Type B pancreatic cell (in vitro differentiated cells): ENCODE measurements at regions not wholly inside any gene's neighbourhood (a gene's known extent, or its start where the extent isn't known, plus 50 kb on each side); places are given as distances from the start of the nearest gene placed in this dataset.
A peak's percentile ranks its signal among the peaks of the same experiment; 100 is the strongest.

Experiments
- DNase-seq: peaks from one replicate; pipeline ENCODE4 v3.0.0; 2021; ENCODE audit warnings: mixed read lengths; ENCODE audit not compliant: unreplicated experiment; ENCODE audit errors: extremely low spot score
- H3K27ac Mint-ChIP-seq: 2 replicates; pipeline ENCODE4 v1.8.0; 2021; ENCODE audit warnings: mild to moderate bottlenecking, mixed read lengths
- H3K27me3 Mint-ChIP-seq: 2 replicates; pipeline ENCODE4 v1.8.0; 2021; ENCODE audit warnings: mixed read lengths
- H3K36me3 Mint-ChIP-seq: 2 replicates; pipeline ENCODE4 v1.8.0; 2021; ENCODE audit warnings: mixed read lengths
- H3K4me1 Mint-ChIP-seq: one replicate; pipeline ENCODE4 v1.8.0; 2021; ENCODE audit warnings: mixed read lengths; ENCODE audit not compliant: unreplicated experiment
- H3K4me3 Mint-ChIP-seq: 2 replicates; pipeline ENCODE4 v1.8.0; 2021; ENCODE audit warnings: mild to moderate bottlenecking, mixed read lengths
- H3K9me3 Mint-ChIP-seq: 2 replicates; pipeline ENCODE4 v1.8.0; 2021; ENCODE audit warnings: mixed read lengths
- CTCF ChIP-seq: fragments of 200-600 bp; sonication (generic); conservative IDR thresholded peaks from 2 replicates; pipeline ENCODE4 v1.5.0; 2021; ENCODE audit warnings: antibody characterized with exemption, mild to moderate bottlenecking

GRCh38 chr6:138031850-138032249 is 75.4 kb downstream of the PERP start:
- no peak overlapping the region for H3K4me3 Mint-ChIP-seq
- TF ChIP-seq CTCF, result no peak
- H3K4me1 Mint-ChIP-seq, result no peaks in the 10 kb centered on the region
- no peak for DNase-seq
- peaks cover 8% of the 10 kb centered on the region for H3K36me3 Mint-ChIP-seq
- H3K27me3 Mint-ChIP-seq, result no peaks in the 10 kb centered on the region
- H3K27ac Mint-ChIP-seq, result no peak overlapping the region
- H3K9me3 Mint-ChIP-seq, result peaks cover 15% of the 10 kb centered on the region

GRCh38 chr6:138032571-138032970 is 74.6 kb downstream of the PERP start:
- DNase-seq, result no peak

GRCh38 chr6:138034229-138034628 is 73.0 kb downstream of the PERP start:
- no peaks in the 10 kb centered on the region for H3K27me3 Mint-ChIP-seq
- peaks cover 14% of the 10 kb centered on the region for H3K9me3 Mint-ChIP-seq
- no peak overlapping the region for H3K27ac Mint-ChIP-seq

More at GRCh38 chr6:138032571-138032970, 74.6 kb downstream of the PERP start:
- no peaks in the 10 kb centered on the region for H3K4me1 Mint-ChIP-seq
- peaks cover 15% of the 10 kb centered on the region for H3K9me3 Mint-ChIP-seq
- H3K36me3 Mint-ChIP-seq, result peaks cover 8% of the 10 kb centered on the region
- H3K27ac Mint-ChIP-seq, result no peak overlapping the region
- no peak for TF ChIP-seq CTCF
- no peak overlapping the region for H3K4me3 Mint-ChIP-seq
- no peaks in the 10 kb centered on the region for H3K27me3 Mint-ChIP-seq

GRCh38 chr6:138035070-138035469 is 72.1 kb downstream of the PERP start:
- Mint-ChIP-seq H3K9me3 (peaks cover 14% of the 10 kb centered on the region), H3K27me3 (no peaks in the 10 kb centered on the region), H3K27ac (peak overlapping the region; percentile 93), H3K4me1 (no peaks in the 10 kb centered on the region), H3K4me3 (no peak overlapping the region), H3K36me3 (peaks cover 4% of the 10 kb centered on the region)
- TF ChIP-seq CTCF, result no peak
- no peak for DNase-seq

More at GRCh38 chr6:138034229-138034628, 73.0 kb downstream of the PERP start:
- no peak for TF ChIP-seq CTCF
- Mint-ChIP-seq H3K4me1 (no peaks in the 10 kb centered on the region), H3K36me3 (peaks cover 4% of the 10 kb centered on the region), H3K4me3 (no peak overlapping the region)
- no peak for DNase-seq

- peaks cover 4% of the 10 kb centered on the region for H3K36me3 Mint-ChIP-seq
Observed at GRCh38 chr6:138036111-138036510, 71.1 kb downstream of the PERP start.

More at GRCh38 chr6:138036111-138036510, 71.1 kb downstream of the PERP start:
- Mint-ChIP-seq H3K4me3 (no peak overlapping the region), H3K27ac (peak overlapping the region; percentile 93), H3K9me3 (peaks cover 14% of the 10 kb centered on the region), H3K4me1 (no peaks in the 10 kb centered on the region), H3K27me3 (no peaks in the 10 kb centered on the region)
- no peak for TF ChIP-seq CTCF
- no peak for DNase-seq
